Middle frontal gyrus (tissue), 1 donor: ENCODE measurements at regions not wholly inside any gene's neighbourhood (a gene's known extent, or its start where the extent isn't known, plus 50 kb on each side); places are given as distances from the start of the nearest gene placed in this dataset.
"Not testable (repeated sequence)": the region's sequence is repeated elsewhere in the genome, so short reads cannot be mapped to it uniquely, and the experiment has no call there.

Source experiments
- DNase-seq: peaks from one replicate; pipeline ENCODE4 v3.0.0-alpha.2; 2015; ENCODE audit warnings: low spot score; ENCODE audit errors: extremely low spot score

DNA sequence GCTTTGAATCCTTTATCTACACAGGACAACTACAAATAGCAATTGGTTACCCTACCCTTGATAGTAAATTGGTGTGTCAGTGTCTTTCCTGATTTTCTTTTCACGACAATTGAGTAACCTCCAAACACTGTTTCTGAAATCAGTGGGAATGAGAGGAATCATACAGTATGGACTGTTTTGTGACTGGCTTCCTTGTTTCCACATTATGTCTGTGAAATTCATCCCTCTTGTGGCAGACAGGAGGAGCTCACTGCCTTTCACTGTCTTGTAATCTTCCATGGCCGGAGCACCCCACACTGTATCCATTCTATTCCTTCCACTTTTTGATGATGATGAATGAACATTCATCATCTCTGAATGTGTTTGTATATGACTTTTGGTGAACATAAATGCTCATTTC is 164.0 kb upstream of the PZP start:
- no peak for DNase-seq

DNA sequence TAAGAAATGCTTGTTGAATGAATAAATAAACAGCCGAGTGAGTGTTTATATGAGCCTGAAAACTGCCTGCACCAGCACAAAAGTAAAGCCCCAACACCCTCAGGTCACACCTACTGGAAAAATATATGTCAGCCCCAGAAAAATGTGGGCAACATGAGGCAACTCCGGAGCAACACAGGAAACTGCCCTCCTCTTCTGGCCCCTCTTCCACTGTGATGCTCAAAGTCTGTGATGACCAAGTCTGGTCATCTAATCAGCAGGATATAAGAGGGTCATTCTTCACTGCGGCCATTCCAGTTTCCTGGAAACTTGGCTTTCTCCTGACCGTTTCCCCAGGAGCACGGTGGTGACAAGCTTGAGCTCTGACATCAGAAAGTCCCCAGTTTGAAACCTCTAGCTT is 159.6 kb upstream of the PZP start:
- DNase-seq = no peak

DNA sequence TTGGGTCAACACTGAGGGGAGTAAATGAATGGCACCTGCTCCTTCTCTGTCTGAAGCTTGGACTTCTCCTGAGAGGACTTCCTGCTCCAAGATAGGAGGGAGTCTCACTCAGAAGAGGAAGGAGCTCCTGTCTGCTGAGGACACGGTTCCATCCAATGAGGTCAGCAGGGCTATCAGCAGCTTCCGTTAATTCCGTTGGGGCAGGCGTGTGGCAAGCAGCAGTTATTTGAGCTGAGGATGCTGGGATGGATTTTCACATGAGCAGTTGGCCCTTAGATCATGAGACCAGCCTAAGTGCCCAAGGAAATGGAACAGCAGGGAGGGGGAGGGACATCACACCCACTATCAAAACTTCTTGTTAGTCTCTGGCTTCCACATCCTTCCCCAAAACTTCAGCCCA is 159.0 kb upstream of the PZP start:
- no peak for DNase-seq

DNA sequence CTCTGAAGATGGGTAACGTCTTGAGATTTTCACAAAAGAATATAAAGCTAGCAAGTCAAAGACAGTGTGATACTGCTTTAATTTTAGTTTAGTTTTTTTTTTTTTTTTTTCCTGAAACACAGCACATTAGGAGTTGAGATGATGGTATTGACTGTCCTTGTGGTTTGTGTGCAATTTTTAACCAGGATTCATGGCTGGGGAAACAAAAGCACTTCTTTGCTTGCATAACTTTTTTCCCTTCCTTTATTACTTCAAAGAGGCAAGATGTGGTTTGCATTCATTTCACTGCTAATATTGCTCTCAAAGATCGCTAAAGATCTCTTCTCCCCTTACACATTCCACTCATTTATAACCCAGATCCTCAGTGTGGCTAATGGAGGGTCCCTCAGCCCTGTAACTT is 157.1 kb upstream of the PZP start:
- no peak for DNase-seq

DNA sequence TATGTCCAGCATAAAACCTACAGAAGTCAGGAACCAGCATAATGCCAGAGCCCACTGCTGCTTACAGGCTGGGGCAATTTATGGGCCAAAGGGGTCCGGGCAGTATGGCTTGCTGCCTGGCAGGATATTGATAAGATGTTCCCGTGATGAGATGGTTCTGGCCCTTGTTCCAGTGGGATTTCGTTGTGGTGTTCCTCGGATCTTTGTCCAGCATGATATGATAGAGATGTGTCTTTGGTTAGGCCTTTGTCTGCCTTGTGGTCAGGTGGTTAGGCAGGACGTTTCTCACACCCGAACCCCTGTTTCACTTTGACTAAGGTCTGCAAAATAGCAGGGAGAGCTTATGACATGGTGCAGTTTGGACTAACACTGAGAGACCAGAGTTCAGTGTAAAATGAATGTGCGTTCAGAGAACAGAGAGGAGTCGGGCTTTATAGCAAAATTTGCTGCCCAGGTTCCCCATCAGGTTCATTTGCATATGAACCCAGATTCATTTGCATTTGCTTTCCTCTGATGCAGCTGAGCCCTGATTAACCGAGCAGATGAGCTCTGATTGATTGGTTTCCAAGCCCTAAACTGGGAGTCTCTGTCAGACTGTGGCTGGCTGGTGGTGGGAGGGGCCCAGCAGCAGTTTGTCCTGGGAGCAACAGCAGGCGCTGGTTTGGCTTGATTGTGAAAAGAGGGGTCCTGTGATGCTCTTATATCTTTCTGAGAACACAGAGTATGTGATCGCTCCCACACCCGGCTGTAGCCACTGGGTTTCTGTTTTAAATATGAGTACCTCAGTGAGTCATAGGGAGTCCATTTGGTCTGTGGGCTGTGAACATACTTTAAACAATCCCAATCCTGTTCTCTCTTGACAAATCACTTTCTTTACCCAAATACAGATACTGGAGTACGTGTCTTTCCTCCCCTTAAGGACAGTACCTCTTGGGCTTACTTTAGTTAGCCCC is 156.3 kb upstream of the PZP start:
- peak; percentile 6 for DNase-seq

DNA sequence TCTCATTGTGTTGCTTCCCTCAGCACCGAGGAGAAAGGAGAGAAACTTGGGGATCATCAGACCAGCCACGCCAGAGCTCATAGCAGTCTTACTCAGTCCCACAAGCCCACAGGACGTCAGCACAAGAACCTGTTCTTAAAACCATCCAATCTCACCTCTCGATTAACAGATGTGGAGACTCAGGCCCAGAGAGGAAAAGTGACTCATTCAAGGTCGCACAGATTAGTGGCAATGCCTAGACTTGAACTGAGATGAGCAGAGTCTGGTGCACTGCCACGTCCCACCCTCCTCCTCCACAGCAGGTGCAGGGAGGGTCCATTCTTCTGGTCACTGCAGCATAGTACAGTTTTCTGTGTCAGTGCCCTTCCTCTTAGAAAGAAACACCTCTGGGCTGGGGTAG is 154.9 kb upstream of the PZP start:
- DNase-seq = no peak

DNA sequence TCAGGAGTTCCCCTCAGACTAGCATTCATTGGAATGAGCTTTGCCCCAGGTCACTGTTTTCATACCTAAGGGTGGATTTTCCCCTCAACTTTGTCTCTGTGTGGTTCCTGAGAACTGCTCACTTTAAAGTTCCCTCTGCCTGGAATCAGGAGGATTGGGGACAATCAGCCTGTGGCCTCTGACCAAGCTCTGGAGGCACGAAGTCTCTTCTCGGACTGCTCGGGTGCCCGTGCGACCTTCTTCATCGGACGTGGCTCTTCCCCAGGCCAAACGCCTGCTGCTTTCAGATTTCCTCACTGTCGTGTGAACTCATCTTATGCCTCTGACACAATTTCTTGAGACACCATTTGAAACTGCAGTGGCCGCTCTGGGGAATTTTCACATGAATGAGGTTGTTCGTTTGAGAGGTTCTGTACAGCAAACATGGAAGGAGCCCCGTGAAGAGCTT is 153.7 kb upstream of the PZP start:
- no peak for DNase-seq

DNA sequence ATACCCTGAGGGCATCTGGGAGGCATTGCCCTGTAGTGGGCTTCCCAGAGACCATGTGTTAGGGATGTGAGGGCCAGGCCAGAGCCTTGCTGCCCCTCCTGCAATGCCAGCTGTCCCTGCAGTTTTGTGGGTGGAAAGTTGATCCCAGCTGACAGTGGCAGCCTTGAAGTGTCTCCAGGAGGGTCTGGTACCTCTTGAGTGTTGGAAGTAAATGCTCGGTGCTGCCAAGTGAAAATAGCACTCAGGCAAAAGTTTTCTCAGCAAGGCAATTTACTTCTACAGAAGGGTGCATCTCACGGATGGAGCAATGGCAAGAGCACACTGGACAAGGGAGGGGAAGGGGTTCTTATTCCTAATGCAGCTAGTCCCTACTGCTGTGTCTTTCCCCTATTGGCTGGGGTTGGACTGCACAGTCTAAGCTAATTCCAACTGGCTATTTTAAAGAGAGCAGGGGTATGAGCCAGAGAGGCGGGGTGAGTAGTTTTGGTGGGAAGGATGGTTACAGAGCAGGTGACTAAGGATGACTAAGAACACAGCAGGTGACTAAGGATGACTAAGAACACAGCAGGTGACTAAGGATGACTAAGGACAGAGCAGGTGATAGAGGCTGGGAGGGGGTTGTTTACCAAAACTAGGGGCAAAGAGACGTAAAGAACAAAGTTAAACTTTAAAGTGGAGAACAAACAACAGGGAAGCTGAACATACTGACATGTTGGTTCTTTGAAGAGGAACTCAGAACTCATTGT is 146.0 kb upstream of the PZP start:
- DNase-seq = not testable (repeated sequence)

DNA sequence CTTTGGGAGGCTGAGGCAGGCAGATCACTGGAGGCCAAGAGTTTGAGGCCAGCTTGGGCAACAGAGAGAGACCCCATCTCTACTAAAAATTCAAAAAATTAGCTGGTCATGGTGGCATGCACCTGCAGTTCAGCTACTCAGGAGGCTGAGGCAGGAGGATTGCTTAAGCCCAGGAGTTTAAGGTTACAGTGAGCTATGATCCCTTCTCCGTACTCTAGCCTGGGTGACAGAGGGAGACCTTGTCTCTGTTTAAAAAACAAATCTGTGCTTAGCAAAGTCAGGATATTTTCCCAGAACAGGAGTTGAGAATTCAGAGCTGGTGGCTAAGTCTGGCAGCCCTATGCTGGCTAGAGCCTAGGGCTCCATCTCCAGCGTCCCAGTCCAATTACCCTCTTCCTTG is 142.9 kb upstream of the PZP start:
- DNase-seq = no peak

DNA sequence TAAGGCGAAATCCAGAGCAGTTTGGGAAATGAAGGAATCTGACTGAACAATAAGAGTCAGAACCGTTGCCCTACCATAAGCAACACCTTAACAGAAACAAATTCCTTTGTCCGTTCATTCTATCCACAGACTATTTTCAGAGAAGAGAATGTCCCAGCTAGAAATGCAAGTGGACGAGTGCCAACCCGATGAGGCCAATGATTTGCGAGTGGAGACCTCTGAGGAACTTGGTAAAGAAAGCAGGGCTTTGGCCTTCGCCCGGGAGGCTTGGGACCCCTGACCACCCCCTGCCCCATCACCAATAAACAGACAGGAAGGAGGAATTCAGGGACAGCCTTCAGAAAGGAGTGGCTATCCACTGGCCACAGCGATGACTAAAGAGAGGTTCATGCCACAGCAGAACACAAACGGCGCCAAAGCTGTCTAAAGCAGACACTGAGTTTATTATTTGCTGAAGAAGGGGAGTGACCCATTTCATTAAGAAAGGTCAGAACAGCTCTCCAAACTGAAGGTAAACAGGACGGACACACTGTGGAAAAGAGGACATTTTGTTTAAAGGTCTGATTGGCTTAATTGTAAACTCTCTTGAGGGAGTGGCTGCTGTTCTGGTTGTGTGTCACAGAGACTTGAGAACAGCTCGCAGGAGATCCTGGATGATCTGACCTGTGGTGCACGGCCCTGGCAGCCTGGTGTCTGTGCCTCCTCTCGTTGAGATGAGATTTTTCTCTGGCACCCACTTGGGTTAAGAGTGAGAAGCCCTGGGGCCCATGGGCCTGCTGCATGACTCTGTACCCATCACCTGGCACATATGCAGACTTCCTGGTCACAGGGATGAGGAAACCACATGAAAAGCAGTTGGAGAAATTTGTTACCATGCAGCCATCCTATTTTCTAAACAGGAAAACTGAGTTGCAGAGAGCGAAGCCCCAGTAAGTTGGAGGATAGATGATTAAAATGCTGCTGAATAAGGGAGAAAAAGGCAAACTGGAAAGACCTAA is 142.0 kb upstream of the PZP start:
- no peak for DNase-seq

DNA sequence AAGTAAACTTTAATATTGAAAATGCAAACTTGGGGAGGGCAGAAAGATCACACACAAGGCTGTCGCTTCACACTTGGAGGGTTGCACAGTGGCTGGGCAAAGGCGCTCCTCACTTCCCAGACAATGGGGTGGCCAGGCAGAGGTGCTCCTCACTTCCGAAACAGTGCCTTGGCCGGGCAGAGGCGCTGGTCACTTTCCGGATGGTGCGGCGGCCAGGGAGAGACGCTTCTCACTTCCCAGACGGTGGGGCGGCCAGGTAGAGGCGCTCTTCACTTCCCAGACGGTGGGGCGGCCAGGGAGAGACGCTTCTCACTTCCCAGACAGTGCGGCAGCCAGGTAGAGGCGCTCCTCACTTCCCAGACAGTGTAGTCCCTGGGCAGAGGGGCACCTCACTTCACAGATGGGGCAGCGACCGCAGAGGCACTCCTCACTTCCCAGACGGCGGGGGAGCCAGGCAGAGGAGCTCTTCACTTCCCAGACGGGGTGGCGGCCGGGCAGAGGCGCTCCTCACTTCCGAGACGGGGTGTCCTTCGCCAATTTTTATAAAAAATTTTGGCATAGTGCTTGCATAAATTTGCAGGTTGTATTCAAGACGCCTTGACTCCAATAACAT is 140.8 kb upstream of the PZP start:
- DNase-seq = no peak

DNA sequence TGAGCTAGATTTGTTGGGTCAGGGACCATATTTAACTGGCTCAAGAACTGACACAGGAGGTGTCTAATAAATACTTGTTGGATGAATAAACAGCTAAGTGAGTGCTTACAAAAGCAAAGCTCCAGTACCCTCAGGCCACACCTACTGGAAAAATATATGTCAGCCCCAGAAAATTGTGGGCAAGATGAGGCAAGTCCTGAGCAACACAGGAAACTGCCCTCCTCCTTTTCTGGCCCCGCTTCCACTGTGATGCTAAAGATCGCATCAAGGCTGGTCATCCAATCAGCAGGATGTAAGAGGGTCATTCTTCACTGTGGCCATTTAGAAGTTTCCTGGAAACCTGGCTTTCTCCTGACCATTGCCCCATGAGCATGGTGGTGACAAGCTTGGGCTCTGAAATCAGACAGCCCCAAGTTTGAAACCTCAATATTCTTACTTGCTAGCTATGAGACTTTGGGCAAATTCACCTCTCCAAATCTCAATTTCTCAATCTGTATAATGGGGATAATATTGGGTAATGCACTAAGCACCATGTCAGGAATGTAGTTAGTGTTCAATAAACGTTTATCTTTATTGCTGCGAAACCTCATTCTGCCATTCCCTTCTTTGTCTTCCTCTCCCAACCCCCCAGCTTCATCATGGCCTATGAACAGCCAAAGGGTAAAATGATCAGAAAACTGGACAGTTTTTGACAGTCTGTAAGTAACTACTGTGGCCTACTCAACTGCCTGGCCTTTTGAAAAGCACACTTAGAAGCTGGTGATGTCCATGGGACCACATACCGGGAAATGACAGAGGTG is 139.3 kb upstream of the PZP start:
- no peak for DNase-seq

DNA sequence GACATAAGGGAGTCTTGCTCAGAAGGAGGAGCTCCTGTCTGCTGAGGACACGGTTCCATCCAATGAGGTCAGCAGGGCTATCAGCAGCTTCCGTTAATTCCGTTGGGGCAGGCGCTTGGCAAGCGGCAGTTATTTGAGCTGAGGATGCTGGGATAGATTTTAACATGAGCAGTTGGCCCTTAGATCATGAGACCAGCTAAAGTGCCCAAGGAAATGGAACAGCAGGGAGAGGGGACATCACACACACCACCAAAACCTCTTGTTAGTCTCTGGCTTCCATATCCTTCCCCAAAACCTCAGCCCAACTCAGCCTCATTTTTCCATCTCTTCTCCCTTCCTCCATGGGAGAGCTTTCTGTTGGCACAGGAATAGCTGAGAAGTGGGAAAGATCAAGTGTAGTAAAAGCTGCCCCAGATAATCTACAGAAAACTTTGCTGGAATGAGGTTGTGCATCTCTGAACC is 138.7 kb upstream of the PZP start:
- no peak for DNase-seq

DNA sequence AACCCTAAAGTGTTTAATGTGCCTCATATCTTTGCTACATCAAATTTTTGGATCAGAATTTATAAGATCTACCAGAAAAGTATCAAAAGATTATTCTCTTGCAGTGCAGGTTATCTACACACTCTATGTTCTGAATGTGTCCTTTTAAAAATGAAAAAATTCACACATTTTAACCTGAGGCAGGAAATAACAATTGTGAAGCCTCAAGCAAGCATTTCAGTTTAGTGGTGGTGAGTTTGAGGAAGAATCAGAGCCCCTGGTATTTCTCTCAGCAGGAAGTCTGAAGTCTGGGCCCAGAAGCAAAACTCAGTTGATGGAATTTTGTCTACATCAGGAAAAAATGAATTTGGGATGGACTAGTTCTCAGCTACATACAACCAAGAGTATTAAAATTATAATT is 137.0 kb upstream of the PZP start:
- no peak for DNase-seq

DNA sequence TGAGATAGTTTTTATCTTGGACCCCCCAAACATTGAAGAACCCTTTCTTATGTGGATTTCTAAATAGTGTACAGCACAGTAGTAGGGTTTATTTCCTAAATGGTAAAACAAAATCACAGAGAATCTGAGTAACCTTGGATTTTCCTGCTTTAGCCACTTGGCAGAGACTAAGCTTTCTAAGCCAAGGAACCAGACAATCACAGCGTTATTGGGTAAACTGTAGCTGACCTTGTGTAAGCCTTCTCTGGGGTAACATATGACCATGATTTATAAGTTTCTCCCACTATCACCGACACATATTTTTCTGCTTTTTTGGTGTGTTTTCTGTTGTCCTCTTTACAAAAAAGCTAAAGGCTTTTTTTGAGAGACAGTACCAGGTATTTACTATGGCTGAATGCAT is 136.3 kb upstream of the PZP start:
- DNase-seq = no peak

DNA sequence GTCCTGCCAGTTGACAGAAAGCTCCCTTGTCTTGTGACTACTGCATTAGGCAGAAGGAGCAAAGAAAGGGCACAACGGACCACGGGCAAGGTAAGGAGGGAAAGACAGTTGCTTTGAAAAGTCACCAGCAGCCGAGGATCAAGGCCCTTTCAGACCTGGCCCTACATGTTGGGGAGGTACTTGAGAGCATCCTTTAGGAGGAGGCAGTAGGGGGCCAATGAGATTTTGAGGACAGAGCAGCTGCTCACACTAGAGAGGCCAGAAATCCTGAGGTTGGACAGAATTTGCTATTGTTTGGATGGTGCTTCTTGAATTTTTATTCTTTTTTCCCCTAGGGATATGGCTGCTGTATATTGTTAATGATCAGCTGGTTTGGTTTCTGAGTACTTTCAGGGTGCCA is 135.5 kb upstream of the PZP start:
- DNase-seq = no peak

DNA sequence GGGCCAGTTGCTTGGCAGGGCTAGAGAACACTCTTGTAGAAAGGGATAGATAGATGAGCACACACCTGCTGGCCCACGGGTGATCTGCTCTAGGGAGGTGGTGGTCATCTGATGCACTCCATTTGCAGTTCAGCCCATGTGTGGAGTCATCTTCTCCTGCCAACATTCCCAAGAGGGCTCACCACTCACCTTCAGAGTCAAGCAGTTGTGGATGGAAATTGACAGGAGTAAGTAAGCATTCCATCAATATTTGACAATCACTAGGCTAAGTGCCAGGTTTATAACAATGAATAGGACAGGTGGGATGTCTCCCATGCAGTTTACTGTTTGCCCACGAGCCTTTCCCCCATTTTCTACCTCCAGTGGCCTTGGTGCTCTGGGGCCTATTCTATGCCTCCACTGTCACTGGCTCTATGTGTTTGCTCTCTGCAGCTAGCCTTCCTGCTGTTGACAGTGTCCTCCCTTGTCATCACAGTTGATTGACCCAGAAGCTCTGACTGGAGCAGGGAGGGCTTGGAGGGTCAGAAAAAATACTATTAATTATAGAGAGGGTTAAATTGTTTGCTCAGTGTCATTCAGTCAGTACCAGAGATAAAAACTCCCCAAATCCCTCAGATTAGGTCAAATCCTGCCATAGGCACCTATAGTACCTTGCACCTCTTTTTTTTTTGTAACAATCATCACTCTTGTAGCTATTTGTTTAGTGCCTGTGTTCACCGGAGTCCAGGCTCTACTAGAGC is 134.6 kb upstream of the PZP start:
- no peak for DNase-seq

DNA sequence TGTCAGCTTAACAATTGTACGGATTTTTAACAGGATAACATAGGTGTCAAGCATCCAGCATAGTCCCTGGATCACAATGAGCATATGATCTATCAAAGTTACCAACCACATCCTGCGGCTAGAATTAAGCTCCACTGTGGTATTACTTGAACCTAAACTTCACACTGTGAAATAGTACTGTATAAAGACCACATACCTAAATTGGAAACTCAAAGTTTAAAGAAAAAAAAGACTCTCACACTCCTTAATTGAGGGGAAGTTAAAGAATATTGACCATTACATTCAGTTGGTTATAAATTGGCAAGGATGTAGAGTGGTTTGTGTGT is 133.0 kb upstream of the PZP start:
- no peak for DNase-seq

DNA sequence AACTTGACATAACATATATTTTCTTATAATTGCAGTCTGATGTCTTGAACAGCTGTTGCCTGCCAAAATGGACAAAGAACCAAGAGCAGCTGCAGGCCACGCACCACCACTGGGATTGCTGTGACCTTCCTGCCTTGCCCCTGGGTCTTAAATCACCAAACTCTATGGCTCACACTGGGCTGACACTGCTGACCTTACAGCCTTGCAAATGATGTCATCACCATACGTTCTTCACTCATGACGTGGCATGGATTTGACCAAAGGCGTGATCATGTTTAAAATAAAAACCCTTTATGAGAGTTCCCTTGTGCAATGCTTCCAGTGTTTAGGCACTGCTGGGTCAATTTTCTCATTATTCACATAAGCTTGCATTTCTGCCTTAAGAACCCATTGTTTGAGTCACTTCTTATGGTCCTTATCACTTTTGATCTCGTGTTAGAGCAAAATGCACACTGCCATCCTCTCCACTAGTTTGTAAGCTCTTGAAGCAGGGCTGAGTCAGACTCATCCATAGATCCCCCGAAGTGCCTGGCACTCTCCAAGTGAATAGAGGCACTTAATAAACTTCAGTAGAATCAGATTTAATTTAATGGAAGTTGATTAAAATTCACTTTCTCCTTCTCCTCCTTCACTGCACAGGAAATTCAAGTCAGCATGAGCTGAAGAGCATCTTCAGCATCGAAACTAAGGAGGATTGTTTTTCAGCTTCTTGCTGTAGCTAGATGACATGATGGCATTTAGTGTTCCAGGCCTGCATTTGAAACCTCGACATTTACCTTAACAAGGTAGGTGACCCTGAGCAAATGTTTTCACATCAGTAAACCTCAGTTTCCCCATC is 132.4 kb upstream of the PZP start:
- DNase-seq = no peak
